Endothelial cell of umbilical vein (primary cell): ENCODE measurements at regions not wholly inside any gene's neighbourhood (a gene's known extent, or its start where the extent isn't known, plus 50 kb on each side); places are given as distances from the start of the nearest gene placed in this dataset.

Experiments used
- BruUV-seq: library from RNA; stranded (reverse); fragments of 400-500 nt; replicated peaks from 2 replicates; lab custom pipeline; 2021; lab: Mats Ljungman, UMichigan
- CTCF ChIA-PET: fragments of 300-600, 350-600 bp; sonication (Branson Sonifier 250); formaldehyde crosslinking; loops from one replicate; lab custom pipeline; 2021; ENCODE audit warnings: antibody characterized with exemption, inconsistent platforms; lab: Charles Lee
- POLR2A ChIA-PET: fragments of 300-600, 350-600 bp; sonication (Branson Sonifier 250); formaldehyde crosslinking; loops from one replicate; lab custom pipeline; 2021; ENCODE audit warnings: antibody characterized with exemption, inconsistent platforms; lab: Charles Lee
- DNase-seq: peaks from one replicate; pipeline ENCODE4 v3.0.0-alpha.2; 2011; ENCODE audit warnings: low read depth, low spot score
- FAIRE-seq: peaks from 2 replicates; lab custom pipeline; 2011; peaks lifted over from hg19 to GRCh38; lab: Jason Lieb, UNC
- H2AFZ ChIP-seq: 2 replicates; pipeline ENCODE4 v1.6.0; 2012; ENCODE audit warnings: low read depth, low read length, control low read depth, inconsistent platforms
- H3K27ac ChIP-seq: 2 replicates; pipeline ENCODE4 v1.5.1; 2011; ENCODE audit warnings: low read depth, mild to moderate bottlenecking, control low read depth, low read length, moderate library complexity; ENCODE audit not compliant: insufficient read depth
- H3K27me3 ChIP-seq, 2 experiments: 2 replicates each; pipeline versions ENCODE4 v1.6.0 to v1.6.1; 2011; ENCODE audit warnings: low read length in 2 of 2, mixed read lengths in 1 of 2; ENCODE audit not compliant: control insufficient read depth in 2 of 2, insufficient read depth in 2 of 2
- H3K36me3 ChIP-seq, 2 experiments: 2 replicates in 1 of 2; 3 replicates in 1 of 2; pipeline ENCODE4 v1.5.1; 2011; ENCODE audit warnings: low read length in 2 of 2, mild to moderate bottlenecking in 1 of 2, moderate library complexity in 1 of 2; ENCODE audit not compliant: control insufficient read depth in 2 of 2, insufficient read depth in 2 of 2; ENCODE audit errors: extremely low read depth in 1 of 2
- H3K4me1 ChIP-seq: 3 replicates; pipeline ENCODE4 v1.5.1; 2011; ENCODE audit warnings: mild to moderate bottlenecking, low read length; ENCODE audit not compliant: control insufficient read depth, insufficient read depth; ENCODE audit errors: extremely low read depth
- H3K4me2 ChIP-seq: 2 replicates; pipeline ENCODE4 v1.6.1; 2011; ENCODE audit warnings: low read length, control low read depth, mixed read lengths; ENCODE audit not compliant: insufficient read depth
- H3K4me3 ChIP-seq, 3 experiments: fragments of 200-600 bp in 1 of 3; sonication (generic), shearing (Covaris generic) in 1 of 3; replicated peaks in 1 of 3; 2 replicates each; pipeline ENCODE4 v1.5.1; 2011 to 2016; ENCODE audit warnings: control low read depth in 3 of 3, low read length in 3 of 3, mild to moderate bottlenecking in 2 of 3, inconsistent platforms in 1 of 3, low read depth in 1 of 3, moderate library complexity in 1 of 3; ENCODE audit not compliant: insufficient read depth in 1 of 3
- H3K79me2 ChIP-seq: 2 replicates; pipeline ENCODE4 v1.6.0; 2012; ENCODE audit warnings: low read length, inconsistent platforms; ENCODE audit not compliant: control insufficient read depth, insufficient read depth
- H3K9ac ChIP-seq: replicated peaks from 2 replicates; pipeline ENCODE3; 2011; ENCODE audit warnings: low read length, control low read depth; ENCODE audit not compliant: insufficient read depth; ENCODE audit errors: extremely low read depth
- H3K9me1 ChIP-seq: replicated peaks from 3 replicates; pipeline ENCODE4 v1.6.0; 2011; ENCODE audit warnings: mild to moderate bottlenecking, low read length; ENCODE audit not compliant: control insufficient read depth, insufficient read depth; ENCODE audit errors: extremely low read depth
- H3K9me3 ChIP-seq: replicated peaks from 2 replicates; pipeline ENCODE4 v1.5.1; 2012; ENCODE audit warnings: low read length, inconsistent platforms; ENCODE audit not compliant: control insufficient read depth, insufficient read depth
- H4K20me1 ChIP-seq: replicated peaks from 2 replicates; pipeline ENCODE3; 2011; ENCODE audit warnings: mild to moderate bottlenecking, low read length; ENCODE audit not compliant: control insufficient read depth, insufficient read depth; ENCODE audit errors: extremely low read depth
- CTCF ChIP-seq, 2 donors: IDR thresholded peaks; 1 replicate in 1 of 2; 2 replicates in 1 of 2; pipeline ENCODE4 v1.5.1; 2011; ENCODE audit warnings: low read length in 2 of 2, mild to moderate bottlenecking in 2 of 2, moderate library complexity in 2 of 2, control low read depth in 1 of 2, inconsistent platforms in 1 of 2, low read depth in 1 of 2; ENCODE audit not compliant: insufficient read depth in 1 of 2; ENCODE audit errors: extremely low read depth in 1 of 2
- EZH2 ChIP-seq: IDR thresholded peaks from 2 replicates; pipeline ENCODE4 v1.6.1; 2012; ENCODE audit warnings: borderline replicate concordance, low read depth, mild to moderate bottlenecking, moderate library complexity, low read length, inconsistent platforms; ENCODE audit not compliant: severe bottlenecking
- FOS ChIP-seq: IDR thresholded peaks from 2 replicates; pipeline ENCODE4 v1.6.1; 2011; ENCODE audit warnings: mild to moderate bottlenecking, low read length, moderate library complexity, borderline replicate concordance; ENCODE audit not compliant: insufficient read depth
- GATA2 ChIP-seq: IDR thresholded peaks from 2 replicates; pipeline ENCODE4 v1.7.0; 2011; ENCODE audit warnings: low read depth, mild to moderate bottlenecking, moderate library complexity, mixed read lengths, low read length; ENCODE audit not compliant: insufficient read length, insufficient read depth
- JUN ChIP-seq: IDR thresholded peaks from 2 replicates; pipeline ENCODE4 v1.6.1; 2011; ENCODE audit warnings: borderline replicate concordance, low read depth; ENCODE audit not compliant: insufficient read length, insufficient read depth
- MAX ChIP-seq: IDR thresholded peaks from 2 replicates; pipeline ENCODE4 v1.6.1; 2011; ENCODE audit not compliant: insufficient read depth, insufficient read length
- MYC ChIP-seq: IDR thresholded peaks from one replicate; pipeline ENCODE4 v1.6.1; 2011; ENCODE audit warnings: mild to moderate bottlenecking, low read depth, low read length
- POLR2A ChIP-seq: IDR thresholded peaks from 2 replicates; pipeline ENCODE4 v1.6.1; 2012; ENCODE audit warnings: low read depth, mild to moderate bottlenecking, control low read depth, low read length
- POLR2AphosphoS5 ChIP-seq: IDR thresholded peaks from 2 replicates; pipeline ENCODE4 v1.6.1; 2012; ENCODE audit warnings: low read depth, mild to moderate bottlenecking, control low read depth, low read length, moderate library complexity; ENCODE audit not compliant: insufficient read depth
- dilution Hi-C: fragments of 300-500 bp; cut with MboI; formaldehyde crosslinking; loops from one replicate; pipeline ENCODE4 v1.15.0; 2019; ENCODE audit warnings: low sequenced_read_pairs; ENCODE audit not compliant: extremely low pct_ligation_motif_present
- intact Hi-C: fragments of 100-400 bp; cut with micrococcal nuclease; formaldehyde crosslinking; loops from one replicate; pipeline ENCODE4 v1.10.0; 2022

- no peak overlapping the region for H3K27ac ChIP-seq
- peaks cover 10% of the 10 kb centered on the region for H3K9me3 ChIP-seq
- no TSS peak for BruUV-seq
- dilution Hi-C loops = no loop called here
- DNase-seq (no peak), FAIRE-seq (no peak)
- no peaks in the 10 kb centered on the region for H3K27me3 ChIP-seq
- no peaks in the 10 kb centered on the region for H3K36me3 ChIP-seq
- TF ChIP-seq POLR2AphosphoS5 = no peak
- TF ChIP-seq CTCF (IDR thresholded peaks at IDR 0.05; ENCODE audit: extremely low read depth in 1 of 2, insufficient read depth in 1 of 2, low read depth in 1 of 2, low read length in 2 of 2) = no peak
- no peak for TF ChIP-seq POLR2A
- no peak for TF ChIP-seq FOS
- TF ChIP-seq EZH2 = no peak
- no peak for TF ChIP-seq MYC
- no peak for TF ChIP-seq MAX
- TF ChIP-seq JUN = no peak
- TF ChIP-seq GATA2 = no peak
- ChIA-PET CTCF (no interaction called here), POLR2A (no interaction called here)
- no peak overlapping the region for H3K9ac ChIP-seq
- no peaks in the 10 kb centered on the region for H3K79me2 ChIP-seq
- no peak overlapping the region for H3K4me3 ChIP-seq
- H3K4me1 ChIP-seq = no peaks in the 10 kb centered on the region
- intact Hi-C loops = no loop called here
- no peaks in the 10 kb centered on the region for H3K9me1 ChIP-seq
- H2AFZ ChIP-seq = no peak overlapping the region
- H3K4me2 ChIP-seq = no peak overlapping the region
- H4K20me1 ChIP-seq = no peaks in the 10 kb centered on the region
Observed at GRCh38 chr17:14637260-14637659, 336.4 kb downstream of the HS3ST3B1 start.
